ENCODE measurements at regions not wholly inside any gene's neighbourhood (a gene's known extent, or its start where the extent isn't known, plus 50 kb on each side); places are given as distances from the start of the nearest gene placed in this dataset.

GRCh38 chr4:119729835-119730670 is 101.4 kb upstream of the PDE5A start:
- Histone ChIP-seq H3K9me3 (ENCODE audit: severe bottlenecking) (no peaks in the 10 kb centered on the region), H3K36me3 (no peaks in the 10 kb centered on the region), H3K27me3 (ENCODE audit: insufficient read depth, low read depth, severe bottlenecking) (no peaks in the 10 kb centered on the region), H3K27ac (no peak overlapping the region), H3K4me3 (ENCODE audit: low read depth, low read length) (no peak overlapping the region)
- no peak for TF ChIP-seq CTCF (IDR thresholded peaks at IDR 0.05; ENCODE audit: low read depth, low read length)
- DNase-seq = no peak

GRCh38 chr4:119728692-119729593 is 100.3 kb upstream of the PDE5A start:
- Histone ChIP-seq H3K27ac (no peak overlapping the region), H3K4me3 (ENCODE audit: low read depth, low read length) (no peak overlapping the region), H3K9me3 (ENCODE audit: severe bottlenecking) (no peaks in the 10 kb centered on the region), H3K36me3 (no peaks in the 10 kb centered on the region), H3K27me3 (ENCODE audit: insufficient read depth, low read depth, severe bottlenecking) (no peaks in the 10 kb centered on the region)
- TF ChIP-seq CTCF (IDR thresholded peaks at IDR 0.05; ENCODE audit: low read depth, low read length) = no peak
- DNase-seq = no peak

GRCh38 chr4:119728185-119728584 is 99.6 kb upstream of the PDE5A start:
- H3K27me3 ChIP-seq (ENCODE audit: insufficient read depth, low read depth, severe bottlenecking) = no peaks in the 10 kb centered on the region
- DNase-seq = no peak

GRCh38 chr4:119726505-119726904 is 97.9 kb upstream of the PDE5A start:
- Histone ChIP-seq H3K36me3 (no peaks in the 10 kb centered on the region), H3K27me3 (ENCODE audit: insufficient read depth, low read depth, severe bottlenecking) (no peaks in the 10 kb centered on the region), H3K4me3 (ENCODE audit: low read depth, low read length) (no peak overlapping the region), H3K27ac (no peak overlapping the region), H3K9me3 (ENCODE audit: severe bottlenecking) (no peaks in the 10 kb centered on the region)
- no peak for DNase-seq
- no peak for TF ChIP-seq CTCF (IDR thresholded peaks at IDR 0.05; ENCODE audit: low read depth, low read length)

More at GRCh38 chr4:119728185-119728584, 99.6 kb upstream of the PDE5A start:
- Histone ChIP-seq H3K9me3 (ENCODE audit: severe bottlenecking) (no peaks in the 10 kb centered on the region), H3K36me3 (no peaks in the 10 kb centered on the region), H3K4me3 (ENCODE audit: low read depth, low read length) (no peak overlapping the region), H3K27ac (no peak overlapping the region)
- TF ChIP-seq CTCF (IDR thresholded peaks at IDR 0.05; ENCODE audit: low read depth, low read length) = no peak

- TF ChIP-seq CTCF (IDR thresholded peaks at IDR 0.05; ENCODE audit: low read depth, low read length) = no peak
- no peak for DNase-seq
- H3K4me3 ChIP-seq (ENCODE audit: low read depth, low read length) = no peak overlapping the region
- no peak overlapping the region for H3K27ac ChIP-seq
- H3K27me3 ChIP-seq (ENCODE audit: insufficient read depth, low read depth, severe bottlenecking) = no peaks in the 10 kb centered on the region
- no peaks in the 10 kb centered on the region for H3K9me3 ChIP-seq (ENCODE audit: severe bottlenecking)
- no peaks in the 10 kb centered on the region for H3K36me3 ChIP-seq
Measured at GRCh38 chr4:119725688-119726330, 97.2 kb upstream of the PDE5A start.

Measured in WERI-Rb-1 (cell line).